ENCODE measurements at regions not wholly inside any gene's neighbourhood (a gene's known extent, or its start where the extent isn't known, plus 50 kb on each side); places are given as distances from the start of the nearest gene placed in this dataset.

GRCh38 chr16:59612094-59612493 is 878.0 kb upstream of the GOT2 start:
- TF ChIP-seq CTCF (conservative IDR thresholded peaks at IDR 0.05; ENCODE audit: low read depth, low read length) (no peak), EZH2 (IDR thresholded peaks at IDR 0.05; ENCODE audit: low read length, unreplicated experiment) (no peak)

Data from PC-3 (cell line).